ENCODE measurements at regions not wholly inside any gene's neighbourhood (a gene's known extent, or its start where the extent isn't known, plus 50 kb on each side); places are given as distances from the start of the nearest gene placed in this dataset.

DNA sequence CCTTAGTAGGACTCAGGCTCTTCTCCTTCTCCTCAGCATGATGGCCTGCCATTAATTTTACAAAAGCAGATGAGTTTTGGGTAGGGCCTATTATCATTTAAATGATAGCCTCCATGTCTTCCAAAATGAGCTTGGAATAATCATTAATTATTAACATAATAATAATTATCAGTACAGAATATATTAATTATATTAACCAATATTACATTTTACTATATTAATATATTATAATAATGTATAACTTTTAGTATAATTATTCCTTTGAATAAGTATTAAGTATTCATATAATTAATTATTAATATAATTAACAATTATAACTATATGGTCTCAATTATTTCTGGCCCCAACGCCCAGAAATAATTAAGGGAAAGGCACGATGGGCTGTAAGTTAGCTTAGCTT, 318.6 kb upstream of the ADGRL4 start:
- no peaks in the 10 kb centered on the region for H3K4me1 Mint-ChIP-seq
- no peak overlapping the region for H3K4me3 Mint-ChIP-seq
- no peaks in the 10 kb centered on the region for H3K36me3 Mint-ChIP-seq
- no peak overlapping the region for H3K27ac Mint-ChIP-seq
- DNase-seq (no peak), ATAC-seq (no peak)
- no peaks in the 10 kb centered on the region for H3K27me3 Mint-ChIP-seq
- CTCF ChIA-PET = no interaction called here
- H3K9me3 Mint-ChIP-seq (ENCODE audit: low read depth) = no peaks in the 10 kb centered on the region

DNA sequence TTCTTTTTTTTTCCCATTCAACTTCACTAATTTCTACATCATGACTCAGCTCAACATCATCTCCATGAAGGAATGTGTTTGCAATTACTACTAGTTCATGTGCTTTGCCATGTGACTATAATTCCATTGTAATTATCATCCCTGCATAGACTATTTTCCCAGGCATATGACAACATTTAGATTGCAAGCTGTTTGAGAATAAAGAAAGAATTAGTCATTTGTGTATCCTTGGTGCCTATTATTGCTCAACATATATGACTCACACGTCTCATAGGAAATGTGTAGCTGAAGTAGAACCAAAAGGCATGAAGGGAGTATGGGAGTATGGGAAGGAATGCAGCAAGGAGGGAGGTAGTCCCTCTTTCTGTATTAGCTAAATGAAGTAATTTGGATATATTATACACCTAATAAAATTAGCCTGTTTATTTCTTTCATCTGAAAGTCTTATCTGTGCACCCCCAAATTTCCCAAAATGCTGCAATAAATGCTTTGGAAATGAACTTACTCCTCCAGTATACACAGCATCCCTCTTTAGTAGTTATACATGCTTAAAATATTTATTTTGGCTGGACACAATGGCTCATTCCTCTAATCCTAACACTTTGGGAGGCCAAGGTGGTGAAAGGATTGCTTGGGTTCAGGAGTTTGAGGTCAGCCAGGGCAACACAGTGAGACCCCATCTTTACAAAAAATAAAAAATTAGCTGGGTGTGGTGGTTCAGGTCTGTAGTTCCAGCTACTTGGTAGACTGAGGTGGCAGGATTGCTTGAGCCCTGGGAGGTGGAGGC, 316.9 kb upstream of the ADGRL4 start:
- DNase-seq (no peak), ATAC-seq (no peak)
- H3K4me3 Mint-ChIP-seq = no peak overlapping the region
- H3K9me3 Mint-ChIP-seq (ENCODE audit: low read depth) = no peaks in the 10 kb centered on the region
- CTCF ChIA-PET = no interaction called here
- H3K27me3 Mint-ChIP-seq = no peaks in the 10 kb centered on the region
- no peak overlapping the region for H3K27ac Mint-ChIP-seq
- no peaks in the 10 kb centered on the region for H3K4me1 Mint-ChIP-seq
- H3K36me3 Mint-ChIP-seq = no peaks in the 10 kb centered on the region

DNA sequence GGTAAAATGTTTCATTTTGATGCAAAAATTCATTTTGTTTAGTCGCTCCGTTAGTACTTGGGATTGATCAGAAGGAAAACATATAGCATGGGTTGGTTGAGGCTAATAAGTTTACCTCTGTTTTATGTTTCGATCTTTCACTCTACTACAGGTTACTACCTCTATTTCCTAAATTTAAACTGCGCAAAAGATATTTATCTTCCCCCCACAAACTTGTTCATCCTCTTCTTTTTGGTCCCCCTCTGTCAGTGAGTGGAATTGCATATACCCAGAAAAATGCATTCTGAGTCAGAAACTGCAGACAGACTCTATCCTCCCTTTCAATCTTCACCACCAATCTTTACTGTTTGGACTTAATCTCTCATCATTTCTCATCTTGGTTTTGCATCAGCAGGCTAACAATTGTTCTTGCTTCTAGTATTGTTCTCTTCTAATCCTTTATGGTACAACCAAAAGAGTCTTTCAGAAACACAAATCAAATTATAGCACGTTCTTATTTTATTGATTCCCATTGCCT, 316.0 kb upstream of the ADGRL4 start:
- no peaks in the 10 kb centered on the region for H3K4me1 Mint-ChIP-seq
- H3K4me3 Mint-ChIP-seq = no peak overlapping the region
- no peaks in the 10 kb centered on the region for H3K9me3 Mint-ChIP-seq (ENCODE audit: low read depth)
- no peak for ATAC-seq
- CTCF ChIA-PET = no interaction called here
- DNase-seq = no peak
- H3K36me3 Mint-ChIP-seq = no peaks in the 10 kb centered on the region
- H3K27ac Mint-ChIP-seq = no peak overlapping the region
- H3K27me3 Mint-ChIP-seq = no peaks in the 10 kb centered on the region

DNA sequence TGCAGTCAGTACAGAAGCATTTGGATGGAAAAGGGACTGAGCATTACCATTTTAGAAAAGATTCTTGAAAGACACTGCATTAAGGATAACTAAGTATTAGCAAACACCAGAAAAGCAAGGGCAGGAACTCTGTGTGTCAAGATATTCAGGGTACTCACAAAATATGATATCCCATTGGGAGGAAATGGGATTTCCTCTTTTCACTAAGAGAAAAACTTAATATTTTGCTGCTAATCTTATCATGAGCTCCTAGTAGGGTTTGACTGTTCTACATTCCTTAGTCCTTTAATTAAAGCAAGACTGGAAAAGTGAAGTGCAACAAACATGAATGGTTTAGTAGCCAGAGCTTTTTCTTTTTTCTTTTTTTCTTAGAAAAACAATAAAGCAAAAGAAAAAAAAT, 305.9 kb upstream of the ADGRL4 start:
- no peak overlapping the region for H3K27ac Mint-ChIP-seq

DNA sequence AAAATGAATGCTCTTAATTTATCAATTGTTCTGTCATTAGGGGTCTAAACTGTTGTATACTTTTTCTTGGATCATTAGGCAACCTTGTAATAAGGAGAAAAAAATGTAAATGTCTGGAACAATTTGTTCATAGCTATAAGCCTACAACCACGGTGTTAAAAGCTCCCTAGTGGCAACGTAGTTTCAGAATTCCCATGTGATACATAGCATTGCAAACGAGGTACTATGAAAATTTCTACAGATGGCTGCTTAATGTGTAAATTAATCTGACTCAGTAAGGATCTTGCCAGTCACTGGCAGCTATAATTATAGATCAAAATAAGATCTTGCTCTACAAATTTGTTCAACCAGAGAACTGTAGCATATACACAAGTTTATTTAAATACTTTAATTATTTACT, 304.1 kb upstream of the ADGRL4 start:
- H3K4me1 Mint-ChIP-seq = no peaks in the 10 kb centered on the region
- no peaks in the 10 kb centered on the region for H3K36me3 Mint-ChIP-seq
- H3K4me3 Mint-ChIP-seq = no peak overlapping the region
- ATAC-seq = no peak
- no peaks in the 10 kb centered on the region for H3K27me3 Mint-ChIP-seq
- CTCF ChIA-PET = no interaction called here
- no peak for DNase-seq
- H3K27ac Mint-ChIP-seq = no peak overlapping the region
- no peaks in the 10 kb centered on the region for H3K9me3 Mint-ChIP-seq (ENCODE audit: low read depth)

More for the DNA sequence above, 305.9 kb upstream of the ADGRL4 start:
- Mint-ChIP-seq H3K27me3 (no peaks in the 10 kb centered on the region), H3K36me3 (no peaks in the 10 kb centered on the region), H3K4me3 (no peak overlapping the region), H3K4me1 (no peaks in the 10 kb centered on the region), H3K9me3 (ENCODE audit: low read depth) (no peaks in the 10 kb centered on the region)
- DNase-seq (no peak), ATAC-seq (no peak)
- CTCF ChIA-PET = no interaction called here

DNA sequence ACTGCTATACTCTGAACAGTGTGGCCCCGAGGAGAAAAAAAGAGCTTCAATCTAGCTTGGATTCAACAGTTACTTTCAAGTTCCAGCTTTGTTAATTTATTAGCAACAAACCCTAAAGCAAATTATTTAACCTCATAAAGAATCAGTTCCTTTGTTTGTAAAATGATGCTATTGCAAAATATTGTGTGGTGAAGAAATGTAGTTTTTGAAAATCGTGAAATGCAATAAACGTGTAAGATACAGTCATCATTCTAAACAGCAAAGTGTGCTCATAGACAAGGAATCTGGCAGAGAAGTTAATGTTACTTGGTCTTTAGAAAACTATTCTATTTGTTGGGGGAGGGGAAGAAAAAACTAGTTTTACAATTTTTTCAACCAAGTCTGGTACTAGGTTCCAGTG, 297.6 kb upstream of the ADGRL4 start:
- Mint-ChIP-seq H3K4me1 (no peaks in the 10 kb centered on the region), H3K9me3 (ENCODE audit: low read depth) (peaks cover 2% of the 10 kb centered on the region), H3K4me3 (no peak overlapping the region), H3K27ac (no peak overlapping the region), H3K36me3 (no peaks in the 10 kb centered on the region), H3K27me3 (no peaks in the 10 kb centered on the region)
- CTCF ChIA-PET = no interaction called here
- no peak for DNase-seq
- no peak for ATAC-seq

DNA sequence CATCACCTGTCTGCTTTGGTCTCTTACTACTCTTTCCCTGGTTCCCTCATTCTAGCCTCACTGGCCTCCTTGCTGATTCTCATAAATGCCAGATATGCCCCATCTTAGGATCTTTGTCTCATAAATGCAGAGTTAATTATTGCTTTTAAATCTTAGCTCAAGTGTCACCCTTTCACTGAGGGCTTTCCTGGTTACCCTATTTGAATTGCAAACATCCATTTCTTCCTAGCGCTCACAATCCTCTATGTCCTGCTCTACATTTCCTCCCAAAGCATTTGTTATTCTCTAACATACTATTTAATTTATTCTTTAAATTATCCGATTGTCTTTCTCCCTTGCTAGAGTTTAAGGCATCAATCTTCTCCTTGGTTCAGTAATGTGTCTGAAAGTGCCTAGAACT, 296.5 kb upstream of the ADGRL4 start:
- H3K9me3 Mint-ChIP-seq (ENCODE audit: low read depth) = peaks cover 2% of the 10 kb centered on the region
- ATAC-seq = no peak
- no peak overlapping the region for H3K27ac Mint-ChIP-seq
- no peak for DNase-seq
- H3K4me3 Mint-ChIP-seq = no peak overlapping the region
- CTCF ChIA-PET = no interaction called here
- H3K4me1 Mint-ChIP-seq = no peaks in the 10 kb centered on the region
- no peaks in the 10 kb centered on the region for H3K36me3 Mint-ChIP-seq
- no peaks in the 10 kb centered on the region for H3K27me3 Mint-ChIP-seq

DNA sequence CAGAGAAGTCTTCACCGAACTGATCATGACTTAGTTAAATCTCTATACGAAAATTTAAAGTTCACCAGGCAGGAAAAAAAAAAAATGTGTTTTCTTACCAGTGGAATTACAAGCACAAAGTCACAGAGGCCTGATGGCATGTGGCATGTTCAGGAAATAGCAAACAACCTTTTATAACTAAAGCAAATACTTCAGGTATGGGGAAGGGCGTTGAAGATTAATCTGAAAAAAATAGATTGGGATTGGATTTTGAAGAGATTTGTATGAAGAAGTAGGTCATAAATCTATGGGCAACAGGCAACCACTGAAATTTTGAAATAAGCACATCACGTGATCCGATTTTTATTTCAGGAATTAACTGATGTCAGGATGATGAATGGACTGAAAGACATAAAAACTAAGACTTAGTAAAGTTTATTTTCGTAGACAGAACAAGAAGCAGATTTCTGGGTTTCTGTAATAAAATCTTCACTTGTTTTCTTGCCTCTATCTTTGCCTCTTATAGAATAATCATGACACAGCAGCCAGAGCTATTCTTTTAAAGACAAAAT, 295.9 kb upstream of the ADGRL4 start:
- Mint-ChIP-seq H3K27me3 (no peaks in the 10 kb centered on the region), H3K27ac (no peak overlapping the region), H3K4me3 (no peak overlapping the region), H3K4me1 (no peaks in the 10 kb centered on the region), H3K36me3 (no peaks in the 10 kb centered on the region), H3K9me3 (ENCODE audit: low read depth) (peaks cover 2% of the 10 kb centered on the region)
- CTCF ChIA-PET = no interaction called here
- DNase-seq = no peak
- no peak for ATAC-seq

DNA sequence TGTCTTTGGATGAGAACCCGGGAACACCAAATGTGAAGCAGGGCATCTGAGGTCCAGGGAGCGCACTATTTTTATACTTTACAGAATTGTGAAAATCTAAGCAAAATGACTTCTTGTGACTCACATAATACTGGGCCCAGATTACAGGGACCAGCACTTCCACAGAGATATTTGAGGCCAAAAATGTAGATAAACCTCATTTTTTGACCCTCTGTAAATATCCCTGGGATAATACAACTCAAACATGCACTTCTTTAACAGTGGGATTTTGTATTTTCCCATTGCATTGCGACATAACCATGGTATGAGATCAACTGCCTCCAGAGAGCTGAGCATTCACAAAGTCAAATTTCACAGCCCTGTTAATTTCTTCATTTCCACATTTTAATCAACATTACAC, 289.4 kb upstream of the ADGRL4 start:
- H3K4me1 Mint-ChIP-seq = no peaks in the 10 kb centered on the region
- no peak overlapping the region for H3K4me3 Mint-ChIP-seq
- DNase-seq (no peak), ATAC-seq (no peak)
- H3K27me3 Mint-ChIP-seq = no peaks in the 10 kb centered on the region
- H3K27ac Mint-ChIP-seq = no peak overlapping the region
- H3K36me3 Mint-ChIP-seq = no peaks in the 10 kb centered on the region
- CTCF ChIA-PET = no interaction called here
- peaks cover 4% of the 10 kb centered on the region for H3K9me3 Mint-ChIP-seq (ENCODE audit: low read depth)

DNA sequence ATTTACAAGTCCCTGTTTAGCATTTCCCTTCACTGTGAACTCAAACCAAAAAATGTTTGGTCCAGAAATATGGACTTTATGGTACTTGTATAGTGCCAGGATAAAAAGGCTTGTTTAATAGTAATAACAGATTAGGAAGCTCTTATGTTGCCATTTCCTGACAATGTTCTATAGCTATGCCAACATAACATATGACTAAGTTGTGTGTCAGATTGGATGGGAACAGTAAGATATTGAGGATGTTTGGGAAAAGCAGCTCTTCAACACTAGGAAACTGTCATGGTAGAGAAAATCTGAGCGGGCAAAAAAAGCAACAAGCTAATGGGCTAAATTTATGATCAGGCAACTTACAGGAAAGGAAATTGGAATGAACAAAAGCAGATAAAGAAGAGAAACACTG, 287.1 kb upstream of the ADGRL4 start:
- H3K4me3 Mint-ChIP-seq = no peak overlapping the region
- DNase-seq = no peak
- ATAC-seq = no peak
- H3K27ac Mint-ChIP-seq = no peak overlapping the region
- H3K4me1 Mint-ChIP-seq = no peaks in the 10 kb centered on the region
- H3K27me3 Mint-ChIP-seq = no peaks in the 10 kb centered on the region
- H3K9me3 Mint-ChIP-seq (ENCODE audit: low read depth) = peaks cover 4% of the 10 kb centered on the region
- no peaks in the 10 kb centered on the region for H3K36me3 Mint-ChIP-seq
- CTCF ChIA-PET = no interaction called here

DNA sequence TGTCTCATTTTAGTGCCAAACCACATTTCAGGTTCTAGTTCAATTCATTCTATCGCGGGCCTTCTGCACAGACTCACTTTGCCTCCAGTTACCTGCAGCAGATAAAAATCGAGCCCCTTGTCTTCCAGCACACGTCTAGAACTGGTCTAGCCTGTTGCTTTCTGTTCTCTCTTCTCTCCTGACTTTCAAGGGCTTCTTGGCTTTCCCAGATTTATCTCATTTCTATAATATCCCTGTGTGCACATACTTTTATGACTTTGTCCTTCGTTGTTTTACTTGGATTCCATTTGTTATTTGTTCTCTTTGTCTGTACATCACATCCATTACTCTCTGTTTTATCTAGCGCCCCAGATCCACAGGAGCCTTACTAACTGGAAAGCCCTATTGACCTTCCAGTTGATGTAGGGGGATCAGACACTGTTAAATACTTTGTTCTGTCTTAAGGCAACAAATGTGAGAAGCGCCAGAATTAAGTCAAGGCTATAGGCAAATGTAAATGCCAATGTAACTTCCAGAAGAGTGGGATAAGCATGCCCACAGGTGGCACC, 284.5 kb upstream of the ADGRL4 start:
- Mint-ChIP-seq H3K27ac (no peak overlapping the region), H3K36me3 (no peaks in the 10 kb centered on the region), H3K4me1 (no peaks in the 10 kb centered on the region), H3K27me3 (no peaks in the 10 kb centered on the region), H3K4me3 (no peak overlapping the region), H3K9me3 (ENCODE audit: low read depth) (peaks cover 4% of the 10 kb centered on the region)
- CTCF ChIA-PET = no interaction called here
- no peak for ATAC-seq
- DNase-seq = no peak

DNA sequence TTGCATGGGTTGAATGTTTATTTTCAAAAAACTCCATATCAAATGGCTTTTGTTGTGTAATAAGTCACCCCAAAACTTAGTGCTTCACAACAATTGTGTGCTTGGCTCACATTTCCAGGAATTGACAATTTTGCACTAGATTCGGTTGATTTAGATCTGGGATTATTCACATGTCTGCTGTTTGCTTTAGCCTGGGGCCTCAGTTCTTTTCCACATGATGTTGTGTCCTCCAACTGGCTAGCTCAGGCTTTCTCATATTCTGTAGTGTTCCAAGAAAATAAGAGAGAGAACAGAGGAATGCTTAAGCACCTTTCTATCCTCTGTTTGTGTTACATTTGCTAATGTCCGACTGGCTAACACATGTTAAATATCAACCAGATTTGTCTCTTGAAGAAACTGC, 281.5 kb upstream of the ADGRL4 start:
- CTCF ChIA-PET = no interaction called here
- no peak for ATAC-seq

DNA sequence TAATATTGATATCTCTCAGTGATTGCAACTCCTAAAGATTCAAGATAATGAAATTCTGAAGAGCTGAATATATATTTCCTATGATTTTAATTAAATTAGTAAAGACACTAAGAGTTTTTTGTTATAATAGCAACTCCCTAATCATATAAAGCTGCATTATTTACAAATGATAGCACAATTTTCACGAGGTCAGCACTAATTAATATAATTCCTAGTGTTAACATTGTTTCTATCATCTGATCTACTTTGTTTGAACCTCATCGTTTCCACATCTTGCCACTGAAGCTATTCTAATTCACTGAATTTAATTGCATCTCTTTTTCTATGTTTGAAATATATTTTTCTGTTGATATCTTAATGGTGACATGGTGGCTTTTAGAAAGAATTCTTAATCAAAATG, 279.1 kb upstream of the ADGRL4 start:
- Mint-ChIP-seq H3K27ac (no peak overlapping the region), H3K4me3 (no peak overlapping the region), H3K27me3 (no peaks in the 10 kb centered on the region), H3K36me3 (no peaks in the 10 kb centered on the region), H3K9me3 (ENCODE audit: low read depth) (no peaks in the 10 kb centered on the region), H3K4me1 (no peaks in the 10 kb centered on the region)
- DNase-seq = no peak
- ATAC-seq = no peak
- CTCF ChIA-PET = no interaction called here

More for the DNA sequence above, 281.5 kb upstream of the ADGRL4 start:
- no peak overlapping the region for H3K27ac Mint-ChIP-seq
- no peaks in the 10 kb centered on the region for H3K36me3 Mint-ChIP-seq
- no peaks in the 10 kb centered on the region for H3K4me1 Mint-ChIP-seq
- no peaks in the 10 kb centered on the region for H3K9me3 Mint-ChIP-seq (ENCODE audit: low read depth)
- no peak for DNase-seq
- no peak overlapping the region for H3K4me3 Mint-ChIP-seq
- H3K27me3 Mint-ChIP-seq = no peaks in the 10 kb centered on the region

DNA sequence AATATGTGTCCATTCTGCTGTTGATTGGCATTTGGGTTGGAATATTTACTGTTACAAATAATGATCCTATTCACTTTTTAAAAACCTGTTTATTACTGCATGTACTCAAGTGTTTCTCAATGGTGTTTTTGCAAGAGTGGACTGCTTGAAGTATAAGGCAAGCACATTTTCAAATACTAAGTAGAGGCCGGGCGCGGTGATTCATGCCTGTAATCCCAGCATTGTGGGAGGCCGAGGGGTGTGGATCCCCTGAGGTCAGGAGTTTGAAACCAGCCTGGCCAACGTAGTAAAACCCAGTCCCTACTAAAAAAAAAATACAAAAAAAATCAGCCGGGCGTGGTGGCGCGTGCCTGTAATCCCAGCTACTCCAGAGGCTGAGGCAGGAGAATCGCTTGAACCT, 276.9 kb upstream of the ADGRL4 start:
- H3K4me1 Mint-ChIP-seq = no peaks in the 10 kb centered on the region
- no peaks in the 10 kb centered on the region for H3K36me3 Mint-ChIP-seq
- H3K27ac Mint-ChIP-seq = no peak overlapping the region
- H3K27me3 Mint-ChIP-seq = no peaks in the 10 kb centered on the region
- ATAC-seq (no peak), DNase-seq (no peak)
- no peaks in the 10 kb centered on the region for H3K9me3 Mint-ChIP-seq (ENCODE audit: low read depth)
- H3K4me3 Mint-ChIP-seq = no peak overlapping the region
- CTCF ChIA-PET = no interaction called here

All from activated CD8-positive, alpha-beta memory T cell treated with anti-CD3 and anti-CD28 coated beads, Interleukin-2, amount 10 ng/mL, durations not matched to agents 7 days and 5 days (primary cell).